Renal cortex interstitium (tissue), 11 donors: ENCODE measurements at regions not wholly inside any gene's neighbourhood (a gene's known extent, or its start where the extent isn't known, plus 50 kb on each side); places are given as distances from the start of the nearest gene placed in this dataset.
"Not testable (repeated sequence)": the region's sequence is repeated elsewhere in the genome, so short reads cannot be mapped to it uniquely, and the experiment has no call there.

Experiments used
- DNase-seq, 11 donors: peaks; one replicate each; pipeline ENCODE4 v3.0.0-alpha.2; 2013; ENCODE audit warnings: low read depth in 9 of 11, low spot score in 4 of 11; ENCODE audit errors: extremely low read depth in 1 of 11

DNA sequence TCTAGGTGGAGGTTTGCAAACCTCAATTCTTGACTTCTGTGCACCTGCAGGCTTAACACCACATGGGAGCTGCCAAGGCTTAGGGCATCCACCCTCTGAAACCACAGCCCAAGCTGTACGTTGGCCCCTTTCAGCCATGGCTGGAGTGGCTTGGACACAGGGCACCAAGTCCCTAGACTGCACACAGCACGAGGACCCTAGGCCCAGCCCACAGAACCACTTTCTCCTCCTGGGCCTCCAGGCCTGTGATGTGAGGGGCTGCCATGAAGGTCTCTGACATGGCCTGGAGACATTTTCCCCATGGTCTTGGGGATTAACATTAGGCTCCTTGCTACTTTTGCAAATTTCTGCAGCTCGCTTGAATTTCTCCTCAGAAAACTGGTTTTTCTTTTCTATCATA lies 947.9 kb downstream of the TTLL7 start:
- not testable (repeated sequence) for DNase-seq

DNA sequence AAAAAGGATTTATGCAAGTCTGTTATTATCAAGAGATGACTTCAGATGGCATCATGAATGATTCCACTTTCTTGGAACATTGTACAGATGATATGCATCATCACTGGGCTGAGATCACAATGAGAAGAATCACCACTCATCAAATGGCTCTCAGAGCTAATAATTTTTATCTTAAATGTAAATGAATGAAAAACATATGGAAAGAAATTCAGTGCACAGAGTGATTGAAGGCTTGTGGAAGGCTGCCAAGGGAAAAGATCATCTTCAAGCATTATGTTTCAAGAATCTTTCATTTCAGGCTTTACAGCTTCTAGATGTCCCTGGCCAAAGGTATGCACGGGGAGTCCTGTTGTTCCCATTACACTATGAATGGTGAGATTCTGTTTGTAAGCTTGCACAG lies 955.7 kb downstream of the TTLL7 start:
- DNase-seq: no peak

DNA sequence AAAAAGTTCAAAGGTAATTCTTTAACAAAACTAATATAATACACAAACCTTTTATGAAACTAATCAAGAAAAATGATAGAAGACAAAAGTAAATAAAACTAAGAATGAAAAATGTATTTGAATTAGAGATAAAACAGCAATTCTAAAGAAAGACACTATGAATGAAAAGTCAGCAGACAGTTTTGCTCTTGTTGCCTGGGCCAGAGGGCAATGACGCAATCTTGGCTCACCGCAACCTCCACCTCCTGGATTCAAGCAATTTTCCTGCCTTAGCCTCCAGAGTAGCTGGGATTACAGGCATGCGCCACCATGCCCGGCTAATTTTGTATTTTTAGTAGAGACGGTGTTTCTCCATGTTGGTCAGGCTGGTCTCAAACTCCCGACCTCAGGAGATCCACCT lies 959.8 kb downstream of the TTLL7 start:
- DNase-seq: not testable (repeated sequence)

DNA sequence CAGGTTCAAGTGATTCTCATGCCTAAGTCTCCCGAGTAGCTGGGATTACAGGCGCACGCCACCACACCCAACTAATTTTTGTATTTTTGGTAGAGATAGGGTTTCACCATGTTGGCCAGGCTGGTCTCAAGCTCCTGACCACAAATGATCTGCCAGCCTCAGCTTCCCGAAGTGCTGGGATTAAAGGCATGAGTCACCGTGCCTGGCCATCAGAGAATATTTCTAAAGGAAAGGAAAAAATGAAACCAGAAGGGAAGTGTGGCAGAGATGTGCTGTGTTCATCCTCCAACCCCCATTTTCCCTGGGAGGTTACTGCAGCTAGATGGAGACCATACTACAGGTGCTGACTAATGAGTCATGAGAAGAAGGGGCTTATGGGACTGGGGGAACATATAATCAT lies 964.1 kb downstream of the TTLL7 start:
- DNase-seq: no peak

DNA sequence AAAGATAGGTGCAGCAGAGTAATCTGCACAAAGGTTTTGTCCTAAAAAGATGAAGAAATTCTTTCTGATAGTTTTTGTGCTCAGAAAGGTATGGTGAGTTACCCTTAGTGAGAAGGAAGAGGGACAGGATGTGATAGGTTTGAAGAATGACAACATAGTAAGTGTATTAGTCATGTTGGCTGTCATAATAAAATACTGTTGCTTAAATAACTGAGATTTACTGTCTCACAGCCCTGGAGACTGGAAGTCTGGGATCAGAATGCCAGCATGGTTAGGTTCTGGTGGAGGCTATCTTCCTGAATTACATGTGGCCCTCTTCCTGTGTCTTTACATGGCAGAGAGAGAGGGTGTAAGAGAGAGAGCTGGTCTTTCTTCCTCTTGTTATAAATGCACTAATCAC lies 965.2 kb downstream of the TTLL7 start:
- DNase-seq: no peak

DNA sequence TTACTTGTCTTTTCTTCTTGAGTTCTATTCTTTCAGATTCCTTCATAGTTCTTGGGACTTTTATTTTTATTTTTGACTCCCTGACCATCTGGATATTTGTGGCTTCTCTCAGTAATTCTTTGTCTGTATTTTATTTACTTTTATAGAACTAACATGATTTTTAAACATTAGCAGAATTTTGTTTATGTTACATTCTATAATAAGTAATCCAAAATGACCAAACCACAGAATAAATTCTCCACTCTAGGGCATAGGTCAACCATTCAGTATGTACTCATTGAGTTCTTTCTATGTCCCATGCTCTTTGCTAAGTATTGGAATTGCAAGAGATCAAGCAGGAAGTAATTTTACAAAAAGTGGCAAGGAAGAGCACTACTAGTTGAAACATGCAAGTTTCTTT lies 969.0 kb downstream of the TTLL7 start:
- peak in 1 of 11 donors; percentile 2 for DNase-seq

DNA sequence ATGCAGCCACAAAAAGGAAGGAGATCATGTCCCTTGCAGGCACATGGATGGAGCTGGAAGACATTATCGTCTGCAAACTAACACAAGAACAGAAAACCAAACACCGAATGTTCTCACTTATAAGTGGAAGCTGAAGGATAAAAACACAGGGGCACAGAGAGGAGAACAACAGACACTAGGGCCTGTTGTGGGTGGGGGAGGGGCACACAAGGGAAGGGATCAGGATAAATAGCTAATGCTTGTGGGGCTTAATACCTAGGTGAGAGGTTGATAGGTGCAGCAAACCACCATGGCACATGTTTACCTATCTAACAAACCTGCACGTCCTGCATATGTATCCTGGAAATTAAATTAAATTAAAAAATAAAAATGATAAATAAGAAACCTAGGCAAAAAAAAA lies 969.9 kb downstream of the TTLL7 start:
- DNase-seq: no peak

DNA sequence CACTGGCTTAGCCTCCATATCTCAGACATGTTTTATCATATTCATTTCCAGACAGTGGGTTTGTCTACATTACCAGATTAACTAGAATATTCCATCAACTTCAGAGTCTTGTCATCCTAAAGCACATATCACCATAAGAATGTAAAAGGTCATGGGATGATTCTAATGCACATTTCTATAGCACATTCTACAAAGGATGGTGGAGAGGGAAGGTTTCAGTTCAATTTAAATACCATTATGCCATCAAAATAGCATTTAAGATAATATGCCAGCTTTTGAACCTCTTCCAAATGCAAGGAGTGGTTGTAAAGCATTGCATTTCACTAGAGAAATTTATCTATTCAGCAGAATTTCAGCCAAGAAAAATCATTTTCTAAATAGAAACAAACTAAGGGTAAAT lies 970.5 kb downstream of the TTLL7 start:
- no peak for DNase-seq

DNA sequence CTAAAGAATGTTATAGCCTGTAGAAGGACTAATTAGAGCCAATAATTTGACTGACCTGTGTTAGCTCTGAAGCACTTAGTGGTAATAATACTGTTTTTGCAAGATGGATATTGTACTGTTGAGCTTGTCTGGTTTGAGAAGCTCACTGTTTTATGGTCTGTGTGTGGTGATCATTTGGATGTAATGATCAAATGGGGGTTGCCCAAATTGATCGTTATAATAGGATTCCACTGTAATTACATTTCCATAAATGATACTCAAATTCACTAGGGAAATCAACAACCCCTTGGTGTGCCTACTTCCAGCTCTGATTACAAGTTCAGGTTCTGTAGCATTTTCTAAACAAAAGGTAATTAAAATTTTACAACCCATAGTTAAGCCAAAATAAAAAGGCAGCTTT lies 971.4 kb downstream of the TTLL7 start:
- no peak for DNase-seq

DNA sequence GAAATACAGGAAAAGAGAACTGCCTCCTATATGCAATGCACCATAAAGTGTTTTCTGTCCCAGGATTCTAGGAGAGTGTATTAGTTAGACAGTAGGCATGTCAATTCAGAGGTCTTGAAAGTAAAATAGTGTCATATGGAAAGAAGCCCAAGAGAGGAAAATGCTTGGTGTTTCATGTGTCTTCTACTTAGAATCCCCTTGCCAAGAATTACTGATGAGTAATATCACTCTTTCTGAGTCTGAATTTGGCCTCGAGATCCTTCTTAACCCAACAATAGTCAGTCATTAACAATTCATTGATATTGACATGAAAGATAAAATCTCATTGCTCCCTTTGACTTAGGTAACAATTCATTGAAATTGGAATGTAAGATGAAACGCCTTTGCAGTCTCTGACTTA lies 972.2 kb downstream of the TTLL7 start:
- DNase-seq: no peak

DNA sequence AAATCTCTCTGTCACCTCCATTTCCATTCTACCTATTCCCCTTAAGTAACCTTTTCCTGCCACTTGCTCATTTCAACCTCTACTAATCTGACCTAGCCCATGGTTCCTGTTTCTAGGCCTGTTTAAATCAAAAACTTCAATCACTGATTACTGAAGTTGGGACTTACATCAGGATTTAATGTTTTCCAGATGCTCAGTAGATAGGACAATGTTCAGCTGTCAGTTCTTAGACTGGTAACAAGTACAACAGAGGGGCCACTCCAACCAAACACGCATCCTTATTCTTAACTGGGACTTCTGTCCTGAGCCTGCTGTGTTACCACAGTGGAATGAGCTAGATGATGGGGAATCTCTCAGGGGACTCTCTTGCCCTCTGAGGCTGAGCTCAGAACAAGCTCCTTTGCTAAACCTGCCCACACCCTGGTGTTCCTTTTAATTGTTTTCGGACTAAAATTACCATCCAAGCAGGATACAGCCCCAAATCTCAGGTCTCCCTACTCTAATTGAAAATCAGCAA lies 974.6 kb downstream of the TTLL7 start:
- no peak for DNase-seq

DNA sequence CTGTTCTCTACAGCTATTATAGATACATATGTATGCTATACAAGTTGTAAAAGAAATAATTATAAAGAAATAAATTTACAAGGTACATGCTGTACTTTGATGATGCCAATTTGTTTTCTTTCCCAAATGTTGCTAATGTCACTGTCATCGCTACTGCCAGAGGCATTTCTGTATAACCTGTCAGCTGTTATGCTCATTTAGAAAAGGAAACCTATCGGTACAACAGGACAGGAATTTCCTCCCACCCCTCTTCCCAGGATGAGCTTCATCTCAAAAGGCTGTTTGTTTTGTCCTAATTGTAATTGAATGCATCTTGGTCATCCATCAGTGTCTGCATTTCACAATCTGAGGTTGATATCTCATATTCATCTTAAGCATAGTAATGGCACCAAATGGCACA lies 975.7 kb downstream of the TTLL7 start:
- no peak for DNase-seq

DNA sequence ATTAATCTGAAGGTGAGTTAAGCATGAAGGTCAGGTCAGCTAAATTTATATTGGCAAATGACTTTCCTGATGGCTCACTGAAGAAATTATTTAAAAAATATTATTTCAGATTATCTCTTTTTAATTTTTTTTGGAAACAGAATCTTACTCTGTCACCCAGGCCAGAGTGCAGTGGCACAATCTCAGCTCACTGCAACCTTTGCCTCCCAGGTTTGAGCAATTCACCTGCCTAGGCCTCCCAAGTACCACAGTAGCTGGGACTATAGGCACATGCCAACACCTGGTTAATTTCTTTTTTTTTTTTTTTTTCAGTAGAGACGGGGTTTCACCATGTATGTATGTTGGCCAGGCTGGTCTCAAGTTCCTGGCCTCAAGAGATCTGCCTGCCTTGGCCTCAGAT lies 976.7 kb downstream of the TTLL7 start:
- DNase-seq: no peak

DNA sequence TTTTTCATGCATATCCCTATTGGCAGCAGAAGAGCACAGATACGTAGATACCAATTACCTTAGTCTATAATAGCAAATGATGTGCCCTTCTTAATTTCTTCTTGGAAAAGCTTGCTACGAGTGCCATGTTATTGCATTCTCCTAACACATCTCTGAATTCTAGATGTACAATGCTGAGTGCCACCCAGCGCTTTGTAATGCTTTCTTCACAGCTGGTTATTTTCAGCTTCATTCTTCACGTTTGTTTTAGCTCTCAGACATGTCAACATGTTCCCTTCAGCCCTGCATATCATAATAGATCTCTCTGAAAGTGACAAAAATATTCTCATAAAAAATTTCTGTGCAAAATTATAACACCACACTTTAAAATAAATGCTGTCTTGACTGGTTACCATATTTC lies 981.2 kb downstream of the TTLL7 start:
- no peak for DNase-seq

DNA sequence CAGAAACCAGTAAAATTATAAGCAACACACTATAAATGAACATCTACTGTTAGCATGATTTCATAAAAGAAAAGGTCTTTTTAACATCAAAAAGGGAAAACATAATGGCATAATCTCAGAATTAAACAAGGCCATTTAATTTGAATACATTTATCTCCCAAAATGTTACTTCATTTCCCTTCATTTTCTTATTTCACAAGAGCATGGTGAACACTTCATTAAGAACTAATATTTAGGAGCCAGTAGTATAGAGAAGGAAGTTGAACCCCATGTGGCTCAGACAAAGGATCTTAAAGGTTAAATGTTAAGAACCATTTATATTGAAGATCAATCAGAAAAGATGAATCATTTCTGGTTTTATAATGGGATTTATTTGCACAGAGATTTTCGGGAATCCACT lies 981.7 kb downstream of the TTLL7 start:
- DNase-seq: no peak

DNA sequence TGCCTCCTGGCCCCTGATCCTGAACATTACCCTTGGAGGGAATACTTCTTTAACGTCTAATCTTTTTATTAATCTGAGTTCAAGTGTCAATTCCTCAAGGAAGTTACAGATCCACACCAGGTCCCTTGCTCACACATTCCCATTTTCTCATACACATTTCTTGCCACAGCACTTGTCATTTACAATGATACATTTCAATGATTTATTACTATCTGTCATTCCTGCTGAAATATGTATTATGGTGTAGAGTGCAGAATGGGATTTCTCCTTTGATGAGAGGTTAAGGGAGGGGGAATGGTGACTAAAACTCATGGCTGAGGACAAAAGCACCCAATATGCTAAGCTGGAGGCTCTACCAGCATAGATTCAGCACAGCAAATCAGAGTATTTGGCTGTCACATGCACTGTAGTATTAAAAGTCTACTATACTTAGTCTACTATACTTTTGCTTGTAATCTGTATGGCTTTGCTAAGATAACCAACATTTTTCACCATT lies 982.5 kb downstream of the TTLL7 start:
- no peak for DNase-seq

DNA sequence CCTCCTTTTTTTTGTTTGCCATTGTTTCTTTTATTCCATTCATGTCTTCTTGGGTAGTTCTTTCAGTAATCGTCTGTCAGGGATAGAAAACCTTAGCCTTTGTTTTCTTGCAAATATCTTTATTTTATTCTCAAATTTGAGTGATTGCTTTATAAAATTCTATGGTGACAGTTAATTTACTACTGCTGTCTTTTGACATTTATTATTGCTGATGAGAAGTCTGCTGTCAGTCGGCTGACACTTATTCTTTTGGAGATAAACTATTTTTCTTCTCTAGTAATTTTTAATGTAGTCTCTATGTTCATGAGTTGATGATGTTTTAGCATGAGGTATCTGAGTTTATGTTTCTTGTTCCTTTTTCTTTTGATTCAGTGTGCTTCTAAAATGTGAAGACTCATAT lies 983.8 kb downstream of the TTLL7 start:
- DNase-seq: no peak

DNA sequence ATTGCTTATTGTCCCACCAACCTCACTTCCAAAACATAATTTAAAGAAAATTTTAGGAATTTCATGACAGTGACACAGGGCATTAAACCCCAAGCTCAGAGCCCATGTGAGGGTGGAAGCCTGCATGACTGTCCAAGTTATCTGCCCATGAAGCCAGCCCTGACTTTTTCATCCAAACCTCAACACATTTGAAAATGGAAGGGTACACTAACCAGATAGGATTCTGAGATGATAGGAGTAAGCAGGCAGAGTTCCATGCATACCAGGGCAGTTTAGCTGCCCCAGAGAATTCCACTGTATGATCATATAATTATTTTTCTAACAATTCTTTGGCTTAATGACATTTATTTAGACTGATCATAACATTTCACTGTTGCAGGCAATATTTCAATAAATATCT lies 986.0 kb downstream of the TTLL7 start:
- no peak for DNase-seq

DNA sequence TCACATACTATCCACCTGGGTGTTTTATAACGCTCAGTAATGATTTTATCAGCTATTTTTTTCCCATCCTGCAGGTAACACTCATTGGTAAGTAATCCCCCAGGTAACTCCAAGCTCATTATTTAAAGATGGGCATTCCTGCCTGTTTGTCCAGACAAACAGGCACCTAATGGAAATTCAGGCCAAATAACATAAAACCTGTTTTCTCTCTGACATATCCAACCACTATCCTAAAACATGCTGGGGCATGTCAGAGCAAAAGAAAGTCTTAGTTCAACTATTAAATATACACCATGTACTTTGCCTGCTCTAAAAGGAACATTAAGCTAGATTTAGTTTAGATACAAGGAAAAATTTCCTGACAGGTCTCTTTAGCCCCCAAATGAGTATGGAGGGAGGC lies 987.7 kb downstream of the TTLL7 start:
- no peak for DNase-seq

DNA sequence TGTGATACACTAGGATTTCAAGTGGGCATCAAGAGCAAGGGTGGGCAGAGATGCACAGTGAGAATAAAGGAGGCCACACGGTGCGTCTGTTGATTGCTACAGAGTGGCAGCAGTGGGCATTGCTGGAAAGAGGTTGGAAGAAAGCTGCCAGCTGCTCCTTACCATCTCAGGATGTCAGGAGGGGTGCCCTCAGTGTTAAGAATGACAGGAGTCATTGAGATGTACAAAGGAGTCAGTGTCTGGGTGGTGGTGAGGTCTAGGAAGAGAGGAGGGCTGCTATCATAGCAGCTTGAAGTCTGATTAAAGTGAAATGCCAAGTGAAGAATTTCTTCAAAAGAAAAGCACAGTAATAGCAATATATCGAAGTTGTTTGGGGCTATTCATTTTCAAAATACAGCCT lies 992.7 kb downstream of the TTLL7 start:
- no peak for DNase-seq

DNA sequence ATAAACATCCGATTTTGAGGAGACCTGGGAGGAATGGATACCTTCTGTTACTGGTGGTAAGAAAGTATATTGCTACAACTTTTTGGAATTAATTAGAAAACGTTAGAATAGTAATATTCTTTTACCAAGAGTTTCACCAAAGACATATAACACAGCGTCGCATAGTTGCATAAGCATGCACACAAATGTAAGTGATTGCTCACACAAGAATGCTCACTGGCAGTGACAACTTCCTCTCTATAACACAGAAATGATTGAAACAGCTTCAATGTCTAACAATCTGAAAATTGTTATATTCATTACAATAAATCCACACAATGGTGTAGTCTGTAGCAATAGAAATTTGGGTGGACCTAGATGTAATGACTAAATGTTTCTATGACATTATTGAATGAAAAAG lies 998.6 kb downstream of the TTLL7 start:
- DNase-seq: no peak

DNA sequence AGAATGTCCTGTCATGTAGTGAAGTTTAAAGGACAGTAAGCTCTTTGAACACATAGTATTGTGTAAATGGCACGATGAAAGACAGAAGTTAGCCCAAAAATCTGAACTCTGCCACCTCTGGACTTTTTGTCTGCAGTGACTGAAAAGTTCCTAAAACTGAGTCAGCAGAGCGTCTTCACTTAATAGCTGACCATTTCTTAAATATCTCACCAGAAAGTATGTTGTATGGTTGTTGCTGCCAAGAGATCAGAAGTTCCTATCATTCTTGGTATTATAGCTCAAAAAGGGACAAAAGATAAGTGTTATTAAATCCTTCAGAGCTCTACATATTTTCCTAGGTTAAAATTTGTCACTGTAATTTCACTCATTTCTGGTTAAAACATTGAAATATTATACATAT lies 1003.0 kb downstream of the TTLL7 start:
- DNase-seq: no peak
